HepG2 (cell line): ENCODE measurements at regions not wholly inside any gene's neighbourhood (a gene's known extent, or its start where the extent isn't known, plus 50 kb on each side); places are given as distances from the start of the nearest gene placed in this dataset.

Source experiments
- GABPB1 ChIP-seq: IDR thresholded peaks from 2 replicates; pipeline ENCODE4 v1.6.1; 2016; ENCODE audit warnings: mild to moderate bottlenecking, missing genetic modification reagents, moderate library complexity, missing compliant biosample characterization
- ZNF180 ChIP-seq: sonication (generic); formaldehyde crosslinking; IDR thresholded peaks from 2 replicates; pipeline ENCODE4 v1.4.0; 2020; ENCODE audit warnings: low read depth, missing genetic modification reagents, borderline replicate concordance
- ZNF331 ChIP-seq: sonication (generic); formaldehyde crosslinking; IDR thresholded peaks from 2 replicates; pipeline ENCODE4 v1.4.0; 2020; ENCODE audit warnings: missing genetic modification reagents

DNA sequence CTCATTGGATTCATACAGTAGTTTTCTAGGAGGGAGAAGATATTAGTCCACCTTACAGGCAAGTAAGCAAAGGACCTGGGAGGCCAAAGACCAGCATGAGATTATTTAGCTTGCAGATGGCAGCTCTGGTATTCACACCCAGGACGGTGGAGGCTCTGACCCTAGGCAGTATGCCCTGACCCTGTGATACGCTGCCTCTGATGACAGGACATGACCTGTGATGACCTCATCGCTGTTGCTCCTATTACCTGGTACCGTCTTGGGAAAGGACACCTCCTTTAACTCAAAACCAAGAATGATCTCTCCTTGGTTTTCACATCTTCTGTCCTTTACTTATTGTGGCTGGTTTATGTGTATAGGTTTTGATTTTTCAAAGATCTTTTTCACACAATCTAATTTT is 298.6 kb downstream of the CLIC5 start:
- TF ChIP-seq ZNF331 (CRISPR knock-in tag) (no peak), ZNF180 (CRISPR knock-in tag) (no peak), GABPB1 (CRISPR knock-in tag) (no peak)
